NCI-H226 (cell line): ENCODE measurements at regions not wholly inside any gene's neighbourhood (a gene's known extent, or its start where the extent isn't known, plus 50 kb on each side); places are given as distances from the start of the nearest gene placed in this dataset.

Source experiments
- DNase-seq: peaks from one replicate; pipeline ENCODE4 v3.0.0-alpha.2; 2015

DNA sequence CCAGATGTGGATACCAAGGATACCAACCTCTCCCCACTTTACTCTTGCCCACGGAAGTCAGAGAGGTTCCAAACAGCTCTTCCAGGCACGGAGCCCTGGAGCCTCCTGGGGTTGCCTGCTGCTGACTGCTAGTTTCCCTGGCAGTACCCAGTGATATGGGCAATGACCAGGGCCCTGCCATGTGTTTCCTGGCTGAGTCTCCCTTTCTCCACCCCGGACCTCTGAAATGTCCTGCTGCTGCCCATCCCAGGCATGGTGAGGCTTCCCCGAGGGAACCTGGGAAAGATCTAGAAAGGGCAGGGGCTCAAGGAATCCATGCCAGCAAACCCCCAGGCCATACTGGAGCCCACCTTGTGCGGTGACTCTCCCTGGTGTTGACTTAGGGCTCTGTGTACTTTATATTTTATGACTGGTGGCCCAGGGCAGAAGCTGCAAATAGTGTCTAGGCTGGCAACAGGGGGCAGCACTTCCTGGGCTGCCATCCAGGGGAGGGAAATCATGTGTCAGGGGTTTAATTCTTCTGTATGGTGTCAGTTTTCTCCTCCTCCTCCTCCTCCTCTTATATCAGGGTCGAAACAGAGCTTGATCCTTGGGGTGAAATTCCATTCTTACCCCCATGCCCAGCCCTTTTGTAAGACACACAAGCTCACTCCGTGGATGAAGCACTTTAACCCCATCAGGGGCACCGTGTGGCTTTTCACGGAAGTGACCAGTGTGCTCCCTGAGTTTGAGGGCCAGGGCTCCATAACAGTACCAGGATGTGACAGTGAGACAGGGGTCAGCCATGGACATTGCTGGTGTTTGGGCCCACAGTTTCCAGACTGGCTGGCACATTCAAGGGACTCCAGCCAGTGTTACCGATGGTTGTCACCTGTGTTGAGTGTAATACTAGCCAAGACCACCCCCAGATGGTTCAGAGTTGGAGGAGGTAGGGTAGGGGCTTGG is 62.4 kb upstream of the GDF10 start:
- no peak for DNase-seq

DNA sequence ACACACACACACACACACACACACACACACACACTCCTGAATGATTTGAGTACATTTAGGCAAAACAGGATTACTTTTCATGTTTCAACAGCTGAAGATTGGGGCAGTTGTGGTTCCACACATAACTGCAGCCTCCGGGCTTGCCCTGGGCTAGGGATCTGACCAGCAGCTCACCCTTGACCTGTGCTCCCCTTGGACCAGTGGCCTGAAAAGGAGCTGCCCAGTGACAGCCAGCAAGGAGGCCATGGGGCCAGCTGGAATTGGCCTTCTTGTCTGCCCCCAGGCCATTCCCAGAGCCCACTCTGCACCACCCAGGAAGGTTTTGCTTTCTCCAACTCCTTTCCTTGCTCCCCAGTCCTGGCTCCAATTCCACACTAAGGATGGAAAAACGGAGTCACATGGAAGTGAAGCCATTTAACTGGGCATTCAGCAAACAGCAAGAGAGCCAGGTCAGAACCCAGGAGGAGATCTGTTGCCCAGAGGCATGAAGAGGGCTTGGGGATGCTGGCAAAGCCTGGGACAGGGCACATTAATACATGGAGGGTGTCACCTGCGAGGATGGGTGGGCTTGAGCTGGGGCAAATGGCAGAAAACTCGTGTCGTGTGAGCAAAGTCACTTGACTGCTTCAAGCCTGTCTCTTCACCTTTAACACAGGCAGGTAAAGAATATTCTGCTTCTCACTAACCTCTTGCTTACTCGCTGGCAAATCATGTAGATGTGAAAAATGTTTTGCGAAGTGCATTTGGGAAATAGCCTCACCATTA is 61.5 kb upstream of the GDF10 start:
- no peak for DNase-seq

DNA sequence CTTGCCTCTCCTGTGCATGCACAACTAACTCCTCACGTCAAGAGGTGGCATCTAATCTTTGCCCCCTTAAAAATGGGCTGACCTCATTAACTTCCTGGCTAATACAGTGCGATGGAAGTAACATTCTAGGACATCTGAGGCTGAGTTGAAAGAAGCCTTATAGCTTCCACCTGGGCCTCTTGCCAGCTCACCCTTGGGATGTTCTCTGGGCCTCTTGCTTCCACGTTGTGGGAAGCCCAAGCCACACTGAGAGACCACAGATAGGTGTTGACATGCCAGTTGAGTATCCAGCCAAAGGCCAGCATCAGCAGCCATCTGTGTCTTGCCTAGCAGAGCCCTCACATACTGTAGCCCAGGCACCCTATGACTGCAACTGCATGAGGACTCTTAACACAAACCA is 60.8 kb upstream of the GDF10 start:
- no peak for DNase-seq

DNA sequence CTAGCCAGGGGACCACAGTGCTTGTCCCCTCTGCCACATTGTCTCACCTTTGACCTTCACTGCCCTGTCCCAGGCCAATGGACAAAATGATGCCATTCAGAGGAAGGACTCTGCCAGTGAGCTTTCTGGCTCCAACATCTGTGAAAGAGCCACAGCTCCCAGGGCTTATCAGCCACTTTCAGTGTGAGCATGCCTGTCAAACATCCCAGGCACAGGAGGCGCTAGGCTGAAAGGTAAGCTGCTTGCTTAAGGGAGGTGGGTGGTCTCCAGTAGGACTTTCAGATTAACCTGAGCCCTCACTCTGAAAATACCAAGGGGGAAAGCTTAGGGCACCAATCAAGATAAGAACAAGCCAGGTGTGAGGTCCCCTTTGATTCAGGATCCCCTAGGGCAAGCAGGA is 59.8 kb upstream of the GDF10 start:
- DNase-seq: no peak

DNA sequence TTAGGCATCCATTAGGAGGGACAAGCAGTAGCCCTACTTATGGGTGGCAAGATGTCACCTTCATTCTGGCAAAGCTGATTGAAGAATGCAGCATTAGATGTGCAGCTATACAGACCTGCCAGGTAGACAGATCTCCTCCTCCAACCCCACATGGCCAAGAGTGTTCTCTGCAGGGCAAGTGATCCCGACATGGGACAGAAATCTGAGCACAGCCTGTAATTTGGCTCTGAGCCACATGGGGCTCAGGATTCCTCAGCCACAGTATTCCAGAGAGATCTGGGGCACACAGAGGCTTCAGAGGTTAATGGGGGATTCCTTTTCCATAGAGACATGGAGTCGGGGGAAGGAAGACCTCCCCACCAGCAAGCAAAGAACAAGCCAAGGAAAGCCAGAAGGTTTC is 58.7 kb upstream of the GDF10 start:
- no peak for DNase-seq

DNA sequence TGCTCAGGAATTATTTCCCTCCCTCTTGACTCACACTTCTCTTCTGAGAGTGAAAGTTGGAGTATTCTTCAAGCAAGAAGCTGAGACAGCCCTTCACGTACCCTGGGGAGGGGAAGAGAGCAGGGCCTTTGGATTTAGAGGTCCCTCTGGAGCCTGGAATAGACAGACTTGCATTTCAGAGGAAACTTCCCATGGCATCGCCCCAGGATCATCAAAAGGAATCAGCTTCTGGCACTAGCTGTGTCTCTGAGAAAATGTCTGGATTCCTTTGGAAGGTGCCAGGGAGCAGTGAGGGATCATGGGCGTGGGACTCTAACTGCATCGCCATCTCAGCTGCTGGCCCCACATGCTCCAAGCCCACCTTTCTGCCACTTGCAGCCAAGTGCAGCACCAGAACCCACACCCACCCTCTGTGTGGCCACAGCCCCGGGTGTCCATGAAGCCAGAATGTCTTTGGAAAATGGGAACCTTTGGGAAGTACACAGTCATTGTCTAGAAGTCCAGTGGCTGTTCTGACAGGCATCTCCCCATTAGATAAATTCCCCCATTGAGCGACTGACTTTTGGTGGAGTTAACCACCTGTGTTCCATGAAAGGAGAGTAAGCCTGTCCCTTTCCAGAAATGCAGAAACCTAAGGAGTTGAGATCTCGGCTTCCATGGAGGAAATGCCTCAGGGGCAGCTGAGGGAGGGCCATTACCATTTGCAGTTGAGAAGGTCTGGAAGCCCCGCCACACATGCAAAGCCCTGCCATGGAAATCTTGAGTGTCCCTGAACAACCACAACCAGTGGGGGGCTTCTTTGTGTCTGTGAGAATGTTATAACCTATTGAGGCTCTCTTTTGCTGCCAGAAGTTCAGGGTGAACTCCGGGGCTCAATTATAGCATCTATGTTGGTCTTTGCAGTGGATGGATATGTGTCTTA is 57.8 kb upstream of the GDF10 start:
- DNase-seq: no peak

DNA sequence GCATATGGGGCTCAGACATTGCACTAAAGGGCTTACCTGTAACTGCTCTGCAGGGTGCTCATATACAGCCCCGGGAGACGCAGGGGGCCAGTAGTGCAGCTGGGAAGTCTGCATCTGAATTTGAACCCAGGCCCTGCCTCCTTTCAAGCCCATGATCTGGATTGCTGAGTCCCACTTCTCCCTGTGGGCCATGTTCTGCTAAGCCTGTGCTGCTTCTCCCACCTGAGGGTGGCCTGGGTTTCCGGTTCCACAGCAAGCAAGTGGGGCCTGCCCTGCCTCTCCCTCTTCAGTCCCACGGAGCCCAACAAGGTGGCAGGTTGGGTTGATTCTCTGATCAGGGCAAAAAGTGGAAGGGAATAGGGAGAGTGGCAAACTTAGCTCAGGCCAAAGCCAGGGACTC is 56.6 kb upstream of the GDF10 start:
- no peak for DNase-seq

DNA sequence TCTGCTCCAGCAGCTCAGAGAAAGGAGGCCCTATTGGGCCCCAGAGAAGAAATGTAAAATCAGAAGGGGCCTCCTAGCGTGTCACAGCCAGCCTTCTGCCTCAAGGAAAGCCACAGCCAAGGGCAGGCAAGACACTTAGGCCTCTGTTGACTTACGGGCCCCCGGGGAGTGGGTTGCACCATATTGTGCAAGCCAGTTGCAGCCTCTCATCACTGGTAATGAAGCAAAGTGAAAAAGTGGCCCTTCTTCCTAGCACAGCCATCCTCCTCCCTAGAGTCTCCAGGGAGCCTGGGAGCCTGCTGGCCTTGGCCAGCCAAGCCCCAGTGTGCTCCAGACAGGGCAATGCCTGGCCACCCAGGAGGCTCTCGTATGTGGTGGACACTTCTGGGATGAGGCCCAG is 56.2 kb upstream of the GDF10 start:
- DNase-seq: no peak

DNA sequence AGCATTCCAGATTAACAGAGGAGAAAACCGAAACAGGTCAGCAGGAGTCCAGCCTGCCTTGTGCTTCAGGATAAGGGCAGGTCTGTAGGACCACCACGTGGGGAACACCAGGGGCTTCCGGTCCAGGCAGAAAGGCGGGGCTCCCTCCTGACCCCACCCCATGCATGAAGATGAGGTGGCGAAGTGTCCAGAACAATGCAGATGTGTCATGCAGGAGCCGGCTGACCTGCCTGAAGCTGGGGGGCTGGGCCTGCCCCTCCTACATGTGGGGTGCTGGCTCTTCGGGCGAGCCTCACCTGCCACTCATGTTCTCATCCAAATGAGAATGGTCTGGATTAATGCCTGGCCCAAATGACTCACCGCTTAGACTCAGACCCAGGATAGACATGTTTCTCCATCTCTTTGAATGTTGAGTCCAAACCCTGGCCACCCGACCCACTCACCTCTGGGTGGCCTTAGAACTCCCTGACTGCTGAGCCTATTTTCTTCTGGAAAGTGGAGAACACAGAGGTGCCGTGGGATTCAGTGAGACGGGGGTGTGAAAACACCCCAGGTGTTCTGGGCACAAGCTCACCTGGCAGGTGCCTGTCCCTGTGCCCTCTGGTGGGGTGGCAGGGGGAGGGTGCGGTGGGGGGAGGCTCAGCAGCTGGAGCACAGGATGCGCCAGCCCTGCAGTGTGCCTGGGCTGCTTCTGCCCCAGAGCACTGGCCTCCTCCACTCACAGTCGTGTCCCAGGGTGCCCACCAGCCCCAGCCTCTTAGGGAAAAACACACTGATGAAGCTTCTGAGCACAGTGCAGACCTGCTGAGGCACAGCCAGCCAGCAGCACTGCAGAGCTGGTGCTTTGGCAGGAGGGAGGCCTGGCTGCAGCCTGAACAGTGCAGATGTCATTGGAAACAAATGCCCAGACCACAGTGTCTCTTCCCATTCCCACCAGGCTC is 55.2 kb upstream of the GDF10 start:
- DNase-seq: no peak

DNA sequence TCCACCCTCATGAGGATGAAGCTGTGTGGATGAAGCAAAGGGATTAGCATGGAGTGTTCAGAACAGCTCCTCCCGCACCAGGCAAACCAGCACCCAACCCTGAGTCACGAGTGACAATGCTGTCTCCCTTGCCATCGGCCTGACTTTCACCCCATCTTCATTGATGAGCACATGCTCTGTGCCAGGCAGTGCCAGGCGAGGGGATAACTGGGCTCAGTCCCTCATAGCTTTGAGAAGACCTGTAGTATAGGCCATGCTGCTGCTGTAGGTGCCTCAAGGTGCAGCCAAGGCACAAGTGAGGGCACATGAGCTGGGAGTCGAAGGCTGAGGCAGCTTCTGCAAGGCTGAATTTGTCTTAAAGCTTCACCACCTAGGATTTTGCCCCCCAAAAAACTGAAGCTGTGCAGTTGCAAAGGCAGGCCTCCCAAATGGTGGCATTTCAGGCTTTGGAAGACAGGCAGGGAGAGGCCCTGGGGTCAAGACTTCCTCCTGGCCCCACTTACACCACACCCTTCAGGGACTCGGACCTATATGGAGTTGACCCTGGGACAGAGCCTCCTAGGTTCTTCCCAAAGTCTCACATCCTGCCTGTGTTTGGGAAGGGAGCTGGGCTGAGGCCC is 54.2 kb upstream of the GDF10 start:
- DNase-seq: no peak

DNA sequence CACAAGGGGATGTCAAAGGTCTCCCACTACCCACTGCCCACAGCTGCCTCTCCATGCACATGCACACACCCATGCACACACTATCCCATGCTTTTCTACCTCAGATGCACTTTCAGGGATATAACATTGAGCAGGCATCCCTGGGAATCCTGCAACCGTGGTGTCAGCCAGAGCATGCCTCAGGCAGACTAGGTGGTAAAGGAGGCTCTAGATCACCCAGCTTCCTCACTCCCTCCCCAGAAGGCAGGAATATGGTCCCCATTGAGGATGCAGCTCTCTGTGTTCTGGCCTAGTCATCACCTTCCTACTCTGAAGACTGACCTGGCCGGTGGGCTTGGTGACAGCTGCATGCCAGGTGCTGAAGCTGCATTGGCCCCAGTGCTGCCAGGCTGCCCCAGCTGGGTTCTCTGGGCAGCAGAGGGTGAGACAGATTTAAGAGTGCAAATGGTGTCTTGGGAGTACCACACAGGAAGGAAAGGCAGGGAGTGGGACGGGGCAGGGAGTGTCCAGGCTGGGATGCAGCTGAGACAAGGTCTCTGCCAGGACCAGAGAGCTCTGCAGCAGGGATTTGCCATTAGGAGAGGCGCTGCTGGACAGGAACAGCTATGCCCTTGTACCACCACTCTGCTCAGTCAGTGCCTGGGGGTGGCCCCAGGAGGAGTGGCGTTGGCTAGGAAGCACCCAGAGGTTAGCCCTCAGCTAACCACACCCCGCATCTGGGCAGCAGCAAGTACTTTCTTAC is 53.4 kb upstream of the GDF10 start:
- DNase-seq: no peak

DNA sequence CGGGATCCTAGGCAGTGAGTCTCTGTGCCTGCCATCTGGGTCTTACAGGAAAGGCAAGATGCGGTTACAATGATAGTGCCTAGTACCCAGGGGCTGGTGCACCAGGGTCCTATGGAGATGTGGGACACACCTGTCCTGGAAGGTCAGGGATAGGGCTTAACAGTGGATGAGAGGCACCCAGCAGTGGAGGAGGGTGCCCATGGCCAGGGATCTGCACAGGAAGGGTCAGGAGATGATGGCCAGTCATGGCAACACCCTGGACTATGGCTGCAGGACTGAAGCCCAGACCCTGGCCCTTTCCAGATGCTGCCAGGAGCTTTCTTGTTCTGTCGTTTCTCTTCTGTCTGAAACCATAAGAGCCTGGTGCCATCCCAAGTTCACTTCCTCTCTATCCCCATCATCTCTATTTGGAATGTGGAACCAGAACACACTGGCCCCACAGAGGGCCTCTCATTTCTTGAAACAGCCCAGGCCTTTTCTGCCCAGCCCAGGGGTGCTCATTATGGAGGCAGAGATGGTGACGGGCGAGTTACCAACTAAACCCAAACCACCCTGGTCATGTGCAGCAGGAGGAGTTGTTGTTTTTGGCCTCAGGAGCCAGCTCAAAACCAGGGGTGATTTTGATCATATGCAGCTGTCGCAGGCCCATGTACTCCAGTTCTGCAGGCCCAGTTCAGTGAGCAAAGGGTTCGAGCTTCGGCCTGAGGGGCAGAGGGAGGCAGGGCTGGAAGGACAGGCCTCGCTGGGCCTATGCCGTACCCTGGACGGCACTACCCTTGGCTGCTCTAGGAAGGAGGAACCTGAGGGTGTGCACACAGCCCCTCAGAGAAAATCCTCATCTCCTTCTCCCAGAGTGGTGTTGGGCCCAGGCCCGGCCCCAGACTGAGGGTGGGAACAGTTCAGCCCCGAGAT is 52.6 kb upstream of the GDF10 start:
- no peak for DNase-seq

DNA sequence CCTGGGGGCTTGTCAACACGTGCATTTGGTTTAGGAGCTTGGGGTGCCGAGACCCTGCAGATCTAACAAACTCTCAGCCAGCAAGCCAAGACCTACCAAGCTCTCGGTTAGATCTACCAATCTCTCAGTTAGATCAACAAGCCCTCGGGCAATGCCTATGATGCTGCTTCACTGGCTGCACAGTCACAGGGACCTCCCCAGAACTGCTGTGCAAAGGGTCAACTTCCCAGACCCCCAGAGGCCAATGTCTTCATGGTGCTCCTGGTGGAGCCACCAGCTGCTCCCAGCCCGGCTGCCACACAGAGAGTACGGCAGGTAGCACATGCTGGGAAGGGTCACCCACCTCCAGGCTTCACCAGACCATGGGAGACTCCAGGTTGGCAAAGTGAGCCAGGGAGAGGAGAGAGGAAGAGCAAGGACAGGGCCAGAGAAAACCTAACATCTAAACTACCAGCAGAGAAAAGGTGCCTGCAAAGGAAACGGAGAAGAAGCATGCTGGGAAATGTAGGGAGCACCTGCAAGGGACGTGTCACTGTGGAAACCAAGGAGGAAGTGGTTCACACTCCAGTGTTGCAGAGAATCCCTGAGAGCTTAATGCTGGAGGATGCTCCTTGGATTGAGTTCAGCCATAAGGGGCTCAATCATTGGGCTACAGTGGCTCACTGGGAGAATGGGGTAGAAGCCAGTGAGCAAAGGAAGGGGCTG is 51.5 kb upstream of the GDF10 start:
- no peak for DNase-seq

DNA sequence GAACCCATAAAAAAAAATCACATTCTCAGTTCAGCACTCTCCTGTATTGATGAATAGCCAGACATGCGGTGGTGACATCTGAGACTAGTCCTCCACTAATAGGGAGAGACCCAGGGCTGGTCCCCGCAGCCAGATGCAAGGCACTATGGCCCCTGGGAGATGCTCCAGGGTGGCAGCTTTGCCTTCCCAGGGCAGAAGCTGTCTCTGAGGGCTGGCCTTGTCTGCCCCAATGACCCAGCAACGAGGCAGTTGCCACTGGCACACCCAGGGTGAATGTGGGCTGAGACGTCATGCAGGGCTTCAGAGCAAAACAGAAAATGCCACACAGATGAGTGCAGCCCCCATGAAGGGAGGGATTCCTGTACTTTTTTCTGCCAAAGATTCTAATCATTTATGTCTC is 50.1 kb upstream of the GDF10 start:
- DNase-seq: no peak
